Neural cell (in vitro differentiated cells): ENCODE measurements at regions not wholly inside any gene's neighbourhood (a gene's known extent, or its start where the extent isn't known, plus 50 kb on each side); places are given as distances from the start of the nearest gene placed in this dataset.

Source experiments
- CTCF ChIP-seq: fragments of 450-650 bp; IDR thresholded peaks from 2 replicates; pipeline ENCODE4 v1.5.1; 2014; ENCODE audit warnings: antibody characterized with exemption, mild to moderate bottlenecking, moderate library complexity; ENCODE audit not compliant: poor library complexity, severe bottlenecking
- MXI1 ChIP-seq: fragments of 450-650 bp; conservative IDR thresholded peaks from 2 replicates; pipeline ENCODE4 v1.6.1; 2014; ENCODE audit warnings: antibody characterized with exemption, mild to moderate bottlenecking; ENCODE audit not compliant: poor library complexity, severe bottlenecking
- POLR2AphosphoS5 ChIP-seq: IDR thresholded peaks from 2 replicates; pipeline ENCODE4 v1.6.1; 2012
- SMC3 ChIP-seq: fragments of 450-650 bp; conservative IDR thresholded peaks from 2 replicates; pipeline ENCODE4 v1.6.1; 2014; ENCODE audit warnings: antibody characterized with exemption, mild to moderate bottlenecking, moderate library complexity; ENCODE audit not compliant: poor library complexity
- TAF1 ChIP-seq: IDR thresholded peaks from 2 replicates; pipeline ENCODE4 v1.6.1; 2012; ENCODE audit warnings: low read depth

DNA sequence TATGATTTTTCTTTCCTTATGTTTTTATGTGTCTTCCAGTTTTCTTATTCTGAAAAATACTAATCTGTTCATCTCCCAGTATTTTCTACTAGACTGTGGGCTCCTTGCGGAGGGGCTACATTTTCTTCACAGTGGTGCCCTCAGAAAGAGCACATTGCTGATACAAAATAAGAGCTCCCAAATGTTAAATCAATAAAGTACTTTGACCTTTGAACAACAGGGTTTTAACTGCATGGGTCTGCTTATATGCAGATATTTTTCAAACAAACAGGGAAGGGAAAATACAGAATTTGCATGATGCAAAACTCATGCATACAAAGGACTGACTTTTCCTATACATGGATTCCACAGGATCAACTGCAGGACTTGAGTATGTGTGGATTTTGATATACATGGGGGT is 79.9 kb upstream of the ACO1 start:
- TF ChIP-seq CTCF, result no peak
- no peak for TF ChIP-seq TAF1
- no peak for TF ChIP-seq SMC3
- TF ChIP-seq POLR2AphosphoS5, result no peak
- TF ChIP-seq MXI1, result no peak
